ENCODE measurements at regions not wholly inside any gene's neighbourhood (a gene's known extent, or its start where the extent isn't known, plus 50 kb on each side); places are given as distances from the start of the nearest gene placed in this dataset.

DNA sequence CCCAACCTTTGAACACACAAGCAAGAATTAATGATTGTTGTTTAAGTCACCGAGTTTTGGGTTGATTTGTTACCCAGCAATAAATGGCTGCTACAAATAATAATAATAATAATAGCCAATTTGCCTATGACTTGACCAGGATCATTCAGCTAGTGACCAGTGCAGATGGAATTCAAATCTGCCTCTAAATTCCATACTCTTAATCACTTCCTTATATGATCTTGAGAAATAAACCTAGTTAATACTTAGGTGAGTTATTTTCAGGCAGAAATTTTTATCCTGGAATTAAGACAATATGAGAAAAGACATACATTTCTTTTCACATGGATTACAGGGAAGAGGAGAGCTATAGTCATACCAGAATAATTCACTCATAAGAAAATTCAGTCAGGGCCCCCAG, 116.0 kb upstream of the GALNT15 start:
- ATAC-seq (ENCODE audit: low read depth) (no peak), DNase-seq (no peak)
- Mint-ChIP-seq H3K9me3 (ENCODE audit: insufficient read depth) (no peaks in the 10 kb centered on the region), H3K4me1 (no peaks in the 10 kb centered on the region), H3K4me3 (no peak overlapping the region), H3K27me3 (peaks cover 24% of the 10 kb centered on the region), H3K27ac (no peak overlapping the region)
- no peak overlapping the region for H3K4me3 ChIP-seq (ENCODE audit: control extremely low read depth in 1 of 5, extremely low read depth in 1 of 5, insufficient read depth in 1 of 5, low read depth in 2 of 5, low read length in 4 of 5)
- WGBS (ENCODE audit: insufficient coverage): no CpG with 5 or more reads among the region's 1 CpG
- no peak overlapping the region for H2AFZ ChIP-seq (ENCODE audit: insufficient read depth, low read depth, low read length, poor library complexity, severe bottlenecking)
- no peak overlapping the region for H3K9ac ChIP-seq (ENCODE audit: low read length)
- no peaks in the 10 kb centered on the region for H3K9me3 ChIP-seq (ENCODE audit: control extremely low read depth in 1 of 3, control insufficient read depth in 2 of 3, insufficient read depth in 1 of 3, low read length in 2 of 3)
- ChIA-PET CTCF (interaction anchor here (0.9 to 1.9 kb wide), 2 partner anchors 9 to 13 kb away, joined by 3 to 11 read pairs; no protein-coding TSS in a partner anchor), POLR2A (no interaction called here)
- TF ChIP-seq EZH2 (IDR thresholded peaks at IDR 0.05; ENCODE audit: borderline replicate concordance, insufficient read depth, low read depth, low read length, poor library complexity, severe bottlenecking): no peak
- TF ChIP-seq, protein P1, sequence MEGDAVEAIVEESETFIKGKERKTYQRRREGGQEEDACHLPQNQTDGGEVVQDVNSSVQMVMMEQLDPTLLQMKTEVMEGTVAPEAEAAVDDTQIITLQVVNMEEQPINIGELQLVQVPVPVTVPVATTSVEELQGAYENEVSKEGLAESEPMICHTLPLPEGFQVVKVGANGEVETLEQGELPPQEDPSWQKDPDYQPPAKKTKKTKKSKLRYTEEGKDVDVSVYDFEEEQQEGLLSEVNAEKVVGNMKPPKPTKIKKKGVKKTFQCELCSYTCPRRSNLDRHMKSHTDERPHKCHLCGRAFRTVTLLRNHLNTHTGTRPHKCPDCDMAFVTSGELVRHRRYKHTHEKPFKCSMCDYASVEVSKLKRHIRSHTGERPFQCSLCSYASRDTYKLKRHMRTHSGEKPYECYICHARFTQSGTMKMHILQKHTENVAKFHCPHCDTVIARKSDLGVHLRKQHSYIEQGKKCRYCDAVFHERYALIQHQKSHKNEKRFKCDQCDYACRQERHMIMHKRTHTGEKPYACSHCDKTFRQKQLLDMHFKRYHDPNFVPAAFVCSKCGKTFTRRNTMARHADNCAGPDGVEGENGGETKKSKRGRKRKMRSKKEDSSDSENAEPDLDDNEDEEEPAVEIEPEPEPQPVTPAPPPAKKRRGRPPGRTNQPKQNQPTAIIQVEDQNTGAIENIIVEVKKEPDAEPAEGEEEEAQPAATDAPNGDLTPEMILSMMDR (IDR thresholded peaks at IDR 0.05): no peak
- H3K4me2 ChIP-seq (replicated peaks; ENCODE audit: low read depth, low read length, poor library complexity, severe bottlenecking): no peak overlapping the region
- no peaks in the 10 kb centered on the region for H3K79me2 ChIP-seq (ENCODE audit: control insufficient read depth, insufficient read depth, low read length)
- no peaks in the 10 kb centered on the region for H3K4me1 ChIP-seq (ENCODE audit: control insufficient read depth in 2 of 2, insufficient read depth in 2 of 2, low read length in 2 of 2)
- H3K36me3 ChIP-seq (replicated peaks in 1 of 2; ENCODE audit: control extremely low read depth in 1 of 2, control insufficient read depth in 1 of 2, extremely low read depth in 1 of 2, insufficient read depth in 2 of 2, low read length in 1 of 2): no peaks in the 10 kb centered on the region
- H3K27ac ChIP-seq (ENCODE audit: low read length in 2 of 2): no peak overlapping the region
- intact Hi-C loops (cut with micrococcal nuclease): no loop called here
- H4K20me1 ChIP-seq (ENCODE audit: control insufficient read depth, insufficient read depth, low read length, poor library complexity, severe bottlenecking): no peaks in the 10 kb centered on the region
- no peaks in the 10 kb centered on the region for H3K27me3 ChIP-seq (replicated peaks in 1 of 4; ENCODE audit: control extremely low read depth in 1 of 4, control insufficient read depth in 3 of 4, insufficient read depth in 4 of 4, low read length in 3 of 4)

DNA sequence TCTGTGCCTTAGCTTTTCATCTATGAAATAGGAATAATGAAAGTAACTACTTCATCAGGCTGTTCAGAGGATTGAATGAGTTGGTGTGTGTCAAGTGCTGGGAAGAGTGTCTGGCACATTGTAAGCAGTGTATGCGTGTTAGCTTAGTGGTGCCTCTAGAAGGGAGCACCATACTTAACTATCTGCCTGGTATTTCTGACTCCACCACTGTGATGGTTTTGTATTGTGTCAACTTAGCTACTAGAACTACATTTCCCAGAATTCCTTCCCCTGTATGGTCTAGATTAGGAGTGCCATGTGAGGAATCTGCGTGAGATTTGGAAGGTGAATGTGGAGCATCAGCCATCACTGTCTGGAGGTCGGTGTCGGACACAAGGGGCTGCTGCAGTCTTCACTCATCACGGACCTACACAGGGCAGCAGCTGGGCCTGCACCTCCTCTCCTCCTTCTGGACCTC, 115.4 kb upstream of the GALNT15 start:
- TF ChIP-seq EZH2 (IDR thresholded peaks at IDR 0.05; ENCODE audit: borderline replicate concordance, insufficient read depth, low read depth, low read length, poor library complexity, severe bottlenecking): no peak
- TF ChIP-seq, protein P1 (IDR thresholded peaks at IDR 0.05): no peak
- H3K4me3 ChIP-seq (ENCODE audit: control extremely low read depth in 1 of 5, extremely low read depth in 1 of 5, insufficient read depth in 1 of 5, low read depth in 2 of 5, low read length in 4 of 5): no peak overlapping the region
- intact Hi-C loops (cut with micrococcal nuclease): no loop called here
- no peak overlapping the region for H3K4me2 ChIP-seq (replicated peaks; ENCODE audit: low read depth, low read length, poor library complexity, severe bottlenecking)
- Mint-ChIP-seq H3K27ac (no peak overlapping the region), H3K27me3 (peaks cover 24% of the 10 kb centered on the region), H3K4me3 (no peak overlapping the region), H3K4me1 (no peaks in the 10 kb centered on the region), H3K9me3 (ENCODE audit: insufficient read depth) (no peaks in the 10 kb centered on the region)
- DNase-seq (no peak), ATAC-seq (ENCODE audit: low read depth) (no peak)
- no peaks in the 10 kb centered on the region for H3K9me3 ChIP-seq (ENCODE audit: control extremely low read depth in 1 of 3, control insufficient read depth in 2 of 3, insufficient read depth in 1 of 3, low read length in 2 of 3)
- ChIA-PET CTCF (interaction anchor here (1.9 kb wide), 1 partner anchor 10 kb away, joined by 11 read pairs; no protein-coding TSS in a partner anchor), POLR2A (no interaction called here)
- 93% methylated on average over 4 of the region's 5 CpGs for WGBS (ENCODE audit: insufficient coverage)
- H2AFZ ChIP-seq (ENCODE audit: insufficient read depth, low read depth, low read length, poor library complexity, severe bottlenecking): no peak overlapping the region
- no peak overlapping the region for H3K9ac ChIP-seq (ENCODE audit: low read length)
- H4K20me1 ChIP-seq (ENCODE audit: control insufficient read depth, insufficient read depth, low read length, poor library complexity, severe bottlenecking): no peaks in the 10 kb centered on the region
- no peaks in the 10 kb centered on the region for H3K27me3 ChIP-seq (replicated peaks in 1 of 4; ENCODE audit: control extremely low read depth in 1 of 4, control insufficient read depth in 3 of 4, insufficient read depth in 4 of 4, low read length in 3 of 4)
- H3K4me1 ChIP-seq (ENCODE audit: control insufficient read depth in 2 of 2, insufficient read depth in 2 of 2, low read length in 2 of 2): no peaks in the 10 kb centered on the region
- H3K79me2 ChIP-seq (ENCODE audit: control insufficient read depth, insufficient read depth, low read length): no peaks in the 10 kb centered on the region
- H3K36me3 ChIP-seq (replicated peaks in 1 of 2; ENCODE audit: control extremely low read depth in 1 of 2, control insufficient read depth in 1 of 2, extremely low read depth in 1 of 2, insufficient read depth in 2 of 2, low read length in 1 of 2): no peaks in the 10 kb centered on the region
- H3K27ac ChIP-seq (ENCODE audit: low read length in 2 of 2): no peak overlapping the region
